ENCODE measurements at regions not wholly inside any gene's neighbourhood (a gene's known extent, or its start where the extent isn't known, plus 50 kb on each side); places are given as distances from the start of the nearest gene placed in this dataset.

- Mint-ChIP-seq H3K4me1 (peaks cover 13% of the 10 kb centered on the region), H3K27ac (no peak overlapping the region), H3K27me3 (ENCODE audit: insufficient read depth, low read depth) (no peaks in the 10 kb centered on the region), H3K4me3 (no peak overlapping the region), H3K36me3 (no peaks in the 10 kb centered on the region), H3K9me3 (no peaks in the 10 kb centered on the region)
- Histone ChIP-seq H3F3A (ENCODE audit: low read depth) (peaks cover 19% of the 10 kb centered on the region), H3K4me2 (no peak overlapping the region), H3K79me2 (ENCODE audit: low read depth) (no peaks in the 10 kb centered on the region), H4K20me1 (ENCODE audit: low read depth) (no peaks in the 10 kb centered on the region), H3K27ac (no peak overlapping the region), H3K36me3 (no peaks in the 10 kb centered on the region), H3K4me3 (no peak overlapping the region), H2AFZ (replicated peaks) (no peak overlapping the region), H3K9ac (no peak overlapping the region), H3K9me3 (ENCODE audit: low read depth) (no peaks in the 10 kb centered on the region), H3K27me3 (no peaks in the 10 kb centered on the region), H3K4me1 (peaks cover 28% of the 10 kb centered on the region)
- DNase-seq (ENCODE audit: low spot score): no peak
- TF ChIP-seq EZH2phosphoT487 (IDR thresholded peaks at IDR 0.05): no peak
- TF ChIP-seq EZH2 (IDR thresholded peaks at IDR 0.05): no peak
- TF ChIP-seq CTCF (IDR thresholded peaks at IDR 0.05): no peak
Observed at GRCh38 chr11:77524539-77524938, 50.6 kb upstream of the PAK1 start.

- no peak overlapping the region for H3K4me2 ChIP-seq
- Mint-ChIP-seq H3K27me3 (ENCODE audit: insufficient read depth, low read depth) (no peaks in the 10 kb centered on the region), H3K4me3 (no peak overlapping the region)
Observed at GRCh38 chr11:77523712-77524111, 49.8 kb upstream of the PAK1 start.

More at GRCh38 chr11:77523712-77524111, 49.8 kb upstream of the PAK1 start:
- H3K36me3 ChIP-seq: no peaks in the 10 kb centered on the region
- DNase-seq (ENCODE audit: low spot score): no peak
- H3K36me3 Mint-ChIP-seq: no peaks in the 10 kb centered on the region
- no peaks in the 10 kb centered on the region for H3K27me3 ChIP-seq
- H3K27ac Mint-ChIP-seq: no peak overlapping the region
- H3K9me3 ChIP-seq (ENCODE audit: low read depth): no peaks in the 10 kb centered on the region
- no peaks in the 10 kb centered on the region for H4K20me1 ChIP-seq (ENCODE audit: low read depth)
- no peaks in the 10 kb centered on the region for H3K79me2 ChIP-seq (ENCODE audit: low read depth)
- H3K9me3 Mint-ChIP-seq: peaks cover 2% of the 10 kb centered on the region
- H3K4me3 ChIP-seq: no peak overlapping the region
- H3K4me1 Mint-ChIP-seq: peaks cover 13% of the 10 kb centered on the region
- H3F3A ChIP-seq (ENCODE audit: low read depth): peaks cover 14% of the 10 kb centered on the region
- H2AFZ ChIP-seq (replicated peaks): no peak overlapping the region
- peaks cover 25% of the 10 kb centered on the region for H3K4me1 ChIP-seq
- no peak for TF ChIP-seq EZH2 (IDR thresholded peaks at IDR 0.05)
- TF ChIP-seq CTCF (IDR thresholded peaks at IDR 0.05): no peak
- TF ChIP-seq EZH2phosphoT487 (IDR thresholded peaks at IDR 0.05): no peak
- H3K9ac ChIP-seq: no peak overlapping the region
- no peak overlapping the region for H3K27ac ChIP-seq

All from neural progenitor cell (in vitro differentiated cells).